ENCODE measurements at regions not wholly inside any gene's neighbourhood (a gene's known extent, or its start where the extent isn't known, plus 50 kb on each side); places are given as distances from the start of the nearest gene placed in this dataset.
"Not testable (repeated sequence)": the region's sequence is repeated elsewhere in the genome, so short reads cannot be mapped to it uniquely, and the experiment has no call there.

DNA sequence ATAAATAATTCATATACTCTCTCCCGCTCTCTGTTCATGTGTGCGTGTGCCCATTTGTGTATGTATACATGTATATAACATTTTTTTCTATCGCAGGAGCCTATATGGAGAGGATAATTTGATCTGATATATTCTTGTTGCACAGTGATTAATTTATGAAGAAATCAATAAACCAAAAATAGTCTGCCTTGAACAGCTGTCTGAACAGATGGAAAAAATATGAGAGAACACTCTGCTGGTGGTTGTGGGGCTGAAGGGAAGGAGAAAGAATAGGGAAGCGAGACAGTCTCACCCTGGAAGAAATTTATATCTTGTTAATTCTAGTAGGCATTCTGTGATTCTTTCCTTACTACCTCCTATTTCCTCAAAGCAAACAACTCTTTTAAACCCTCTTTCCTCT is 96.6 kb upstream of the B3GAT2 start:
- DNase-seq (ENCODE audit: low read depth), result no peak

DNA sequence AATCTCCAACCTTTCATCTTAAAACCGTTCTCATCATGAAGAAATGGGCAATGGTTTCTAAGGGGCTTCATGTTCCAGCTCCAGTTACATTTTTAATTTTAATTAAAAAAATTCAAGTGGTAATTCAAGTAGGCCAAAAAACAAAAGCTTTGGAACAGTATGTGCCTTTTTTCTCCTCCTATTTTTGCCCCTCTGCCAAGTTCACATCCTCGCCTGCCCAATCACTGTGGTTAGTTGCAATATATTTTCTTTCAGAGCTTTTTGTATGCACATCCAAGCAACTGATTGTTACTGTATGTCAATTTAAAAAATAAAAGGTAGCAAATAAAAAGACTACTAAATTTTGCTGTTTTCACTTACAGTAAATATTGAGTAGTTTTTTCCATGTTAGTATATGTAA is 99.8 kb upstream of the B3GAT2 start:
- no peak for DNase-seq (ENCODE audit: low read depth)

DNA sequence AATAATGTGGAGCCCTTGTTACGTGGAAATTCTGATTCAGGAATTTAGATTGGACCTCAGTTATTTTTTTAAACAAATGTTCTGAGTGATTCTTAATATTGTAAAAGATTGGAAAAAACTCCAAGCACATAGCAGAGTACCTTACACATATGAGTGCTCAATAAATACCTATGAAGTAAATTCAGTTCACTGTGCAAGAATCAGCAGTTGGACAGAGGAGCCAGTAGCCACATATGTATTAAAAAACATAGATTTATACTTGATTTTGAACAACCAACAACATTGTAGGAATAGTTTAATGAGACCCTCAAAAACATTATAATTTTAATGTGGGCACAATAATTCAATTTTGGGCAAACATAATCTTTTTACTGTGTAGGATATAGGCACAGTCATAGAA is 109.3 kb upstream of the B3GAT2 start:
- no peak for DNase-seq (ENCODE audit: low read depth)

DNA sequence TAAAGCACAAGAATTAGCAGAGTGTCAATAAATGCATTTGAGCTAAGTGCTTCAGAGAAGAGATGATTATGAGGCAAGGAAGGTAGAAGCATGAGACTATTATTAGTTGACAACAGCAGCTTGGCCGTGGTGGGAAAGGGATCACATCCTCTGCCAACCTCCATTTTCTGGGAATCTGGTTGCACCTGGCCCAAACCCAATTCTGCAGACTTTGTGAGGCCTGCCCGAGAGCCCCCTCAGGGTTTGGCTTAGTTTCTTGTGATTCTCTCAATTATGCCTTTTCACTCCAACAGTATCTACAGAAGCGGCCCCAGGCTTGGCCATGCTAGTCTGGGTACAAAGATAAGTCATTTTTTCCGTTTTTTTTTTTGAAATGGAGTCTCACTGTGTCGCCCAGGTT is 111.0 kb upstream of the B3GAT2 start:
- no peak for DNase-seq (ENCODE audit: low read depth)

DNA sequence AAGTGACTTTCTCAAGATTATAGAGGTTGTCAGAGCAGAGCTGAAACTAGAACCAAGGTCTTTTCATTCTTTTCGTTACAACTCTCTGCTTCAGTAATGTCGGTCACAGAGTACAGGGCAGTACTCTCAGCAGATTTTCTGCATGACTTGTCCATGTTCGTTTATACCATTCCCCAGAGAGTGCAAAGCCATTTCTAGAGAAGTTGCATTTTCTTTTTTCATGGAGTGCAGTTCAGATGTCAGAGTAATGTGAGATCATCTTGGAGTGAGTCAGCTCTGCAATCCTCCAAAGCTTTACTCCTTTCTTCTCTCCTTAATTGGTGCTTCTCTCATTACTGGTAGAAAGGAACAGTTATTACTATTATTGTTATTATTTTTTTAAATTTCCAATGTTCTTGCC is 115.6 kb upstream of the B3GAT2 start:
- no peak for DNase-seq (ENCODE audit: low read depth)

DNA sequence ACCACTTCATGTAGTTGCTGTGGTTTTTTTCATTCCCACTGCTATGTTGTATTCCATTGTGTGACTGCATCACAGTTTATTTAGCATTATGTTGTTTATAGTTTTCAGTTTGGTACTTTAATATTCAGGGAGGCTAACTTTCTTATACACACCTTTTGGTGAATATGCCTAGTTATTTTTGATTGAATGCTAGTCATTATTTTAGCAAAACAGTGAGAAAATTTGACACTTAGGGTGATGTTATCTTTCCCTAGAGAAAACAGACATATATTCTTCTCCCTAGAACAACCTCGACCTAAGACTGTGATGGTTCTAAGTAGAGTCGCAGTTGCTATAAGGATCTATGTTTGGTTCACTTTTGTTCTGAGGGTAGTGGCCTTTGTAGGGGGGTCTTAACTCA is 120.8 kb upstream of the B3GAT2 start:
- DNase-seq (ENCODE audit: low read depth), result no peak

DNA sequence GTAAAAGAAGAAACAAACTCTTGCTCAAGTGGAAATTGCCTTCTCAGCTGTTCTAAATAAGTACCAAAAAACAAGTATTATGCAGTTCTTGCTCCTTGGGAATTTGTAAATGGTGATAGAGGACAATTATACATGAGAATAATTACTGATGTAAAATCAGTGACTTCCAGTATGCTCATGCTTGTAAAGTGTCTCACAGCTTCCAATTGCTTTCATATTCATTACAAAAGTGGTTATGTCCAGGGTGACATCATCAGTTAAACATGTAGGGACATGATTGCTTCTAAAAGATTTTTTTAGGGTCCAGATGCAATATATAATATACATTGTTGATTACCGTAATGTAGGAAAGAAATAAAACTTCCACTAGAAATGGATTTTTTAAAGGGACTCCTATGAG is 122.8 kb upstream of the B3GAT2 start:
- DNase-seq (ENCODE audit: low read depth), result peak; percentile 27

DNA sequence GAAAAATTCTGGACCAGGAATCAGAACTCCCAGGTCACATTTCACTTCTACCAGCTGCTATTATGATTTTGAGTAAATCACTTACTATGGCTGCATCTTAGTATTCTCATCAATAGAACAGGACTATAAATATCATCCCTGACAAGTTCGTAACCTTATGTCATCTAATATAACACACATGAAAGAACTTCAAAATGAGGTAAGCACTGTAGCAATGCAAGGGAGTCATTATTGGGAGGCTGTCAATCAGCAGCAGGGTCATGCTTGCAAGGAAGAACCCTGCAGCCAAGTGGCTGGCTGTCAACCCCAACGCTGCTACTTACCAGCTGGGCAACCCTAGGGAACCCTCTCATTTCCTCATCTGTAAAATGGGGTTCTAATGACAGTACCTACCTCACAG is 123.3 kb upstream of the B3GAT2 start:
- no peak for DNase-seq (ENCODE audit: low read depth)

DNA sequence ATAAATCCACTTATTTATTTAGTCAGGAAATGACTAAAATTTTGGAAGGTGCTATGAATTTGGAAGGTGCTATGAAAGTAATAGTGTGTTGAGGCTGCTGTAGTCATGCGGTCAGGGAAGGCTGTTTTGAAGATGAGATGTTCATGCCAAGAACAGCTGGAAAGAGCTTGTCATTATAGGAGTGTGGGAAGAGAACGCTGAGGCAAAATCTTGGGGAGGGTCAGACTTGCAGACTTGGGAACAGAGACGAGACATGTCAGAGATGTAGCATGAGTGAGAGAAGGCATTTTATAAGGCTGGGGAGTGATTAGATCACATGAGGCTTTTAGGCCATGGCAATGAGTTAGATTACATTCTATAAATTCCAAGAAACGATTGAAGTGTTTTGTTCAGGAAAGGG is 124.0 kb upstream of the B3GAT2 start:
- DNase-seq (ENCODE audit: low read depth), result no peak

DNA sequence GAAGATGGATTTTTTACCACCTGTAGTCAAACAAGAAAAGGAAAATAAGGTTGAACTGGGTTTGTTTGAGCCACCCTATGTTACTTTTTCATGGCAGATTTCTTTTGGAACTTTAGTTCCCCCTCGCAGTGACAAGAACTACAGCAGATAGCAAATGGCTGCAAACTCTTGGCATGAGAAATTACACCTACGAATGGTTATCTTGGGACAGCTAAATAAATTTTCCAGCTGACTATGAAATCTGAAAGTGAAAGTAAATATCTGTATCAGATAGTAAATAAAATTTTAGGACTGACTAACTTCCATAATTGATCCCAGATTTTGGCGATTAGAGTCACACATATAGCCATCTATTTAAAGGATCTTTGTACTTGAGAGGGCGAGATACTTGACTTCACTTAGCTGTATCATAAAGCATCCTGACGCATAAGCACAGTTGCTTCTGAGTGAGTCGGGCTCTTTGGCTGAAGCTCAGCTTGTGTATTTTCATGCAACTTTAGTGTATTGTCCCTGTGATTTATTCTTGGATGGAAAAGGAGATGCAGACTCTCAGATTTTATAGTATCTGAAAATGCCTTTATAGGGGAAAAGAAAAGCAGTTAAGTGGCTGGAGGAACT is 125.3 kb upstream of the B3GAT2 start:
- DNase-seq (ENCODE audit: low read depth), result no peak

DNA sequence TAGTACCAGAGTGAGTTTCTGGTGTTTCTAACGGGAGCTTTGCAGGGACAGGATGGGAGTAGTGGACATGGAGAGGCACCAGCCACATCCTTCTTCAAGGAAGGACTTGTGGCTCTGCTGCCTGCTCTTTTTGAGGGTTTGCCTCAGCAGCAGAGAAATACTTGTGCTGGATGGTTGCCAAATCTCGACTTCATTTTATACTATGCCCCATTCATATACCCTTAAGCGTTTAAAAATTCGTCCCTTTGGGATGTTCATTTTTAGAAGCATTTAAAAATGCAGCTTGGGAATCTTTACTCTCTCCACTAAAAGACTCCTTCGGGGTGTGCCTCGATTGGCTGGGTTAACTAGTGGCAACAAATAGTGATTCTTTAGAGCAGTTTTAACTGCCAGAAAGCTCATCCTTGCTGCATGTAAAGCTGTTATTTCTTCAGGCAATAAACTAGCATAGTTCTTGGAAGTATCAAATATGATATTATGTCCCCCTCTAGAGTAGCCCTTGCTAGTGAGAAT is 126.5 kb upstream of the B3GAT2 start:
- no peak for DNase-seq (ENCODE audit: low read depth)

DNA sequence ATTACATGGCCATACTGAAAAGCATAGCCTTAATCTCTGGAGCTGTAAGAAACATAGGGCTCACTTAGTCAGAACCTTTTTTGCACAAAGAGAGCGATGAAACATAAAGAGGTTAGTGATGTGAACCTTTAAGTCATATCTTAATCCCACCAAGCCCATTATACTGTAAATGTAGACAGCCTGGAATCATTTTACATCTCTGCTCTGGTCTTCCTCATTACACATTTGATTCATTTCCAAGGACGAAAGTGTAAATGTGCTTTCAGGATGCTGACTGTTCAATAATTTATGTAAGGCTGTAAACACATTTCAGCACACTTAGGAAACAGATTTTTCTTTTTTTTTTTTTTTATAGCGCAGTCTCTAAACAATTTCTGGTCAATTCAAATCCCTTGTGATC is 131.3 kb upstream of the B3GAT2 start:
- no peak for DNase-seq (ENCODE audit: low read depth)

DNA sequence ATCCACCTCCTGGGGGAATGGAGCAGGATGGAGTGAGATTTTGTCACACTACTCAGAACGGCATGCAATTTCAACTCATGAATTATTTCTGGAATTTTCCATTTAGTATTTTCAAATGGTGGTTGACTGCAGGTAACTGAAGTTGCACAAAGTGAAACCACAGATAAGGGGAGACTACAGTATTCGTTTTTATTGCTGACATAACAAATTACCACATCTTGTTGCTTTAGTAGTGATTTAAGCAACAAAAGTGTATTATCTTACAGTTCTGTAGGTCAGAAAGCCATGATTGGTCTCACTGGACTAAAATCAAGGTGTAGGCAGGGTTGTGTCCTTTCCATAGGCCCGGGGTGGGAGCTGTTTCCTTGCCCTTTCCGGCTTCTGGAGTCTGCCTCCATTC is 133.4 kb upstream of the B3GAT2 start:
- DNase-seq (ENCODE audit: low read depth), result no peak

DNA sequence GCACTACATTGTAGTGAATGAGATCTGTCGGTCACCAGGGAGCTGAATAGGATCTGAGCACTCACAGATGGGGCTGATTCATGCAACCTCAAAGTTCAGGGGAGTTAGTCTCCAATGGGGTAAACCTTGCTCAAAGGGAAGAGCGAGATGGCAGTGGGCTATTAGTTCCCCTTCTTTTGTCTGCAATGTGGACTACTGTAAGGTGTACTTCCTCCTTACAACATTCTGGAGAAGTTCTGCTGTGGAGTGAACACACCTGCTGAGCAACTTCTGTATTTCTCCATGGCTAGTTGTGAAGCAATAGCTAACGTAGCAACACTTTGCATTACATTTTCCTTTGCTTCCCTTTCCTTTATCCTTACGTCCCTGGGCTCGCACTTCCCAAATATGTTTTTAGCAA is 134.3 kb upstream of the B3GAT2 start:
- no peak for DNase-seq (ENCODE audit: low read depth)

DNA sequence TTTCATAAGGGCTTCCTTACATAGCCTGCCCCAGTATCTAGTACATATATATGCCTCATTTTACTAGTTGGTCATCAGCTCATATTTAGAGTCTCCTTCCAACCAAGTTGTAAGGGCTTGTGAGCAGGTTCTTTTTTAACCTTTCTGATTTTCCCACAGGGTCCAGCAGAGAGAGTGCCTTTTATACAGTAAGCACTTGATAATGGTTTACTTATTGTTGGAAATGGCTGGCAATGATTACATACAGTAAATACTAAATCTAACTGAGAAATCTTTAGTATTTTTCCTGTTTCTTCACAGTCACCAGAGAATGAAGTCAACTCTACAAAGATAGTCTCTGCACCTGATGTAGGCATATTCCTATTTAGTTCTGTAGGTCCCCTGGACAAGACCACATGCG is 135.1 kb upstream of the B3GAT2 start:
- no peak for DNase-seq (ENCODE audit: low read depth)

DNA sequence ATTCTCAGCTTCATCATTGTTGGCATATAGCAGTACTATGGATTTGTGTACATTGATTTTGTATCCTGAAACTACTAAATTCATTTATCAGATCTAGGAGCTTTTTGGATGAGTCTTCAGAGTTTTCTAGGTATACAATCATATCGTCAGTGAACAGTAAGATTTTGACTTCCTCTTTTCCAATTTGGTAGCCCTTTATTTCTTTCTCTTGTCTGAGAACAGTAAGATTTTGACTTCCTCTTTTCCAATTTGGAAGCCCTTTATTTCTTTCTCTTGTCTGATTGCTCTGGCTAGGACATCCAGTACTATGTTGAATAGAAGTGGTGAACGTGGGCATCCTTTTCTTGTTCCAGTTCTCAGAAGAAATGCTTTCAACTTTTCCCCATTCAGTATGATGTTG is 140.4 kb upstream of the B3GAT2 start:
- DNase-seq (ENCODE audit: low read depth), result not testable (repeated sequence)

DNA sequence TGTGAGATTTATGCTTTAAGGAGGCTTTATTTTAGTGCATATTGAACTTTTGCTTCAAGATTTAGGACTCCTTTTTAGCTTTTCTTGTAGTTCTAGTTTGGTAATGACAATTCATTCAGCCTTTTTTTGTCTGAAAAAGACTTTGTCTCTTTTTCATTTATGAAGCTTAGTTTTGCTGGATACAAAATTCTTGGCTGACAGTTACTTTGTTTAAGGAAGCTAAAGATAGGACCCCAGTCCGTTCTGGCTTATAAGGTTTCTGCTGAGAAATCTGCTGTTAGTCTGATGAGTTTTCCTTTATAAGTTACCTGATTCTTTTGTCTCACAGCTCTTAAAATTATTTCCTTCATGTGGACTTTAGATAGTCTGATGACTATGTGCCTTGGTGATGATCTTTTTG is 142.8 kb upstream of the B3GAT2 start:
- DNase-seq (ENCODE audit: low read depth), result no peak

DNA sequence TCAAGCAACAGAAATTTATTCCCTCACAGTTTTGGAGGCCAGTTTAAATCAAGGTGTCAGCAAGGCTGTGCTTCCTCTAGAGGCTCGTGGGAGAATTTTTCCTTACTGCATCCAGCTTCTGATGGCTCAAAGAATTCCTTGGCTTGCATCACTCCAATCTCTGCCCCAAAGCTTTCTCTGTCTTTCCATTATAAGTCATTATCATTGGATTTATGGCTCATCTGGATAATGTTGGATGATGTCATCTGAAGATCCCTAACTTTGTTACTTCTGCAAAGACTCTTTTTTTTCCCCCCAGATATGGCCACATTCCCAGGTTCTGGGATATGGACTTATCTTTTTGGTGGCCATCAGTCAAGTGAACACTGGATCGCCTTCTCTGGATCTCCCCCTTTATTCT is 146.3 kb upstream of the B3GAT2 start:
- no peak for DNase-seq (ENCODE audit: low read depth)

DNA sequence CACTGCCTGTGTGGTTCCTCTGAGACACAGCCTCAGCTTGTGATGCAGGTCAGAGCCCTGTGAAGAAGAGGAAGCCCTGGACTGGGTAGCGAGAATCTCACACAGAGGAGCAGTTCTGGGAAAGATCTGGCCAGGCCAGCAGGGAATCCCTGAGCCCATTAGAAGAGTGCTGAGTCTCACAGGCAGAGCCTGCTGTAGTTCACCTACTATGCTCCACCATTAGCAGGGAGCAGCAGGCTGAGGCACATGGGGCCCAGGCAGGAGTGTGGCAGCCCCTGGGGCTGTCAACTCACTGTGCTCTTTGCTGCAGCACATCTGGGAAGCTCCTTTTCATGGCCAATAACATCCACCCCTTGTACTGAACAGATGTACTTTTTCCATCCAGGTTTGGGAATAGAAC is 146.8 kb upstream of the B3GAT2 start:
- no peak for DNase-seq (ENCODE audit: low read depth)

DNA sequence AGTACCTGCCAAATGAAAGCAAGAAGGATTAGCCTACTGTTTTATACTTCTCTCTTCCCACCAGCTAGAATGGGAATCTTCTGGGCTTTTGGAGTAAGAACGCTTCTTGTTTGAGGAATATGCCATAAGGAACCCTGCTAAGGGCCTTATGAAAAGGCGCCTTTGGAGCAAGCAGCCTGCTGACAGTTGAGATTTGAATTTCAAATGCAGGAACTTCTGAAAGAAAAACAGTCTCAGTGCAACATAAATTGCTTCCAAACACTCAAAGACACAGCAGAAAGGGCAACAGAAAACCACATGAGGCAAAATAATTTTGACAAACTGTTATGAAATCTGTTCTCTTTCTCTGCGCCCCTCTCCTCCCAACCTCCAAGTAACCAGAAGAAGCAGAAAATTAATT is 149.4 kb upstream of the B3GAT2 start:
- no peak for DNase-seq (ENCODE audit: low read depth)

DNA sequence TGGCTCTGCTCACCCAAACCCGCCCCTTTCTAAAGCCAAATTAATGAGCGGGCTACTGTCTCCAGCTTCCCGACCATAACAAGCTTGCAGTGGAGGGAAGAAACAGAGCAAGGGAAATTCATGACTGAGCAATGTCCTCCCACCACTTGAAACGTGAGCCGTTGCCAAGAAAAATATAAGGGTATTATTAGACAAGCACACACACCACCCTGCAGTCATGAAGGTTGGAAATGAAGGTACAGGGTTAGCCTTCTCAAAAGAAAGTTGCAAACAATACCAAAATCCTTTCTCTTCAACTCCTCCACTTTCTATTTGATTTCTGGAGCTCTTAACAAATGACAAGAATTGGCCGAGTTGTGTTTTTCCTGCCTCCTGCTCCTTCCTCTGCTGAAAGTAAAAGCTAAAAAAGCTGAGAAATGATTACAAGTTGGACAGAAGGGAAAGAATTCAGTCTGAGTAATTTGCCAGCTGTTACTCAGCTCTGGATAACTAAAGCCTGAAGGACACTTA is 151.1 kb upstream of the B3GAT2 start:
- peak; percentile 91 for DNase-seq (ENCODE audit: low read depth)

DNA sequence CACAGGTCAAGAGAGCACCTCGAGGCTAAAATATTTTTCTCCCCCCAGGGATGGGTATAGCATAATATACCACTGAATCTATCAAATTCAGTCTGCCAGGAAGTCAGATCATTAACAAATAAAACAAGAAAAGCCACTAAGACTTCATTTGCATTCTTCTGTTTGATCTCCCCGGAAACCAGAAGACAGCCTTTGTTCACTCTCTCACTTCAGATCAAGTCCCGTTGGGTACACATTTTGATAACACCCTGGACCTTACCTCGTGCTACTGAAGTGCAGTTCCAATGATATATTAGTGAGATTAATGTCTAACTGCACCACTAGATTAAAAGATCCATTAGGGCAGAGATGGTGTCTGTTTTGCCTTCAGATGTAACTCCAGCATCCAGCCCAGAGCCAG is 157.7 kb upstream of the B3GAT2 start:
- no peak for DNase-seq (ENCODE audit: low read depth)

DNA sequence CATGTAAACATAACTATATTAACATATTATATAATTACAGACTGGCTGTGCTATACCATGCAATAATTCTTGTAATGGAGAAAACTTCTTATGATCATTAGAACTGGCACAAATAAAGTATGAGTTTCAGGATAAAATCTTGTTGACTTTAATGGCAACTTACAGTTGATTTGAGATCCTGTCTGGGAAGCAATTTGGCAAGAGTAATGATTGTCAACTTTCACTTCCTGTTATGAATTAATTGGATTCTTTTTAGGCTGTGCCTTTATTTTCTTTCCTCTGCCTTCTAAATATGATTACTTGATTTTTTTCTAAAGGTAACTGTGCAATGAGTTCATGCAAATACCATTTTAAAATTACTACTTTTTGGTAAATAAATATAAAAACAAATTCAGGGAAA is 158.1 kb upstream of the B3GAT2 start:
- DNase-seq (ENCODE audit: low read depth), result no peak

DNA sequence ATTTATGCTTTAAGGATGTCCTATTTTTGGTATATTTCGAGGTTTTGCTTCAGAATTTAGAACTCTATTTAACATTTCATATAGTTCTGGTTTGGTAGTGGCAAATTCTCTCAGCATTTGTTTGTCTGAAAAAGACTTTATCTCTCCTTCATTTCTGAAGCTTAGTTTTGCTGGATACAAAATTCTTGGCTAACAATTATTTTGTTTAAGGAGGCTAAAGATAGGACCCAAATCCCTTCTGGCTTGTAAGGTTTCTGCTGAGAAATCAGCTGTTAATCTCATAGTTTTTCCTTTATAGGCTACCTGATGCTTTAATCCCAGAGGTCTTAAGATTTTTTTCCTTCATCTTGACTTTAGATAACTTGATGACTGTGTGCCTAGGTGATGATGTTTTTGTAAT is 162.7 kb upstream of the B3GAT2 start:
- DNase-seq (ENCODE audit: low read depth), result no peak

Data from HT1080 (cell line).